ENCODE measurements at regions not wholly inside any gene's neighbourhood (a gene's known extent, or its start where the extent isn't known, plus 50 kb on each side); places are given as distances from the start of the nearest gene placed in this dataset.

- Histone ChIP-seq H3K9me2 (replicated peaks; ENCODE audit: low read length) (no peaks in the 10 kb centered on the region), H3K36me3 (ENCODE audit: low read depth, low read length) (no peaks in the 10 kb centered on the region), H3K27me3 (ENCODE audit: low read length) (peaks cover 24% of the 10 kb centered on the region), H3K4me2 (ENCODE audit: low read length) (no peak overlapping the region), H3F3A (ENCODE audit: low read length, unreplicated experiment) (no peaks in the 10 kb centered on the region), H3K27ac (ENCODE audit: low read length) (no peak overlapping the region), H2AFZ (ENCODE audit: low read length) (no peak overlapping the region), H3K4me3 (ENCODE audit: low read length) (no peak overlapping the region), H3K79me2 (ENCODE audit: low read length) (no peaks in the 10 kb centered on the region), H3K9ac (ENCODE audit: low read length) (no peak overlapping the region), H3K9me3 (ENCODE audit: low read length) (no peaks in the 10 kb centered on the region), H4K20me1 (ENCODE audit: low read length) (no peaks in the 10 kb centered on the region), H3K4me1 (ENCODE audit: insufficient read depth, low read length) (no peaks in the 10 kb centered on the region)
- TF ChIP-seq EZH2phosphoT487 (IDR thresholded peaks at IDR 0.05; ENCODE audit: borderline replicate concordance, low read length) = no peak
- TF ChIP-seq EZH2 (IDR thresholded peaks at IDR 0.05; ENCODE audit: low read length, unreplicated experiment) = no peak
- no peak for TF ChIP-seq CTCF (conservative IDR thresholded peaks at IDR 0.05; ENCODE audit: low read depth, low read length)
- no TSS peak for BruUV-seq (replicated peaks)
- ATAC-seq (no peak), DNase-seq (no peak)
- CTCF ChIA-PET = no interaction called here
- POLR2A ChIA-PET (ENCODE audit: unreplicated experiment) = no interaction called here
- intact Hi-C loops (cut with micrococcal nuclease) = no loop called here
These were observed 813.2 kb downstream of the BRD1 start for GRCh38 chr22:49014227-49015201.

- no peaks in the 10 kb centered on the region for H3K36me3 ChIP-seq (ENCODE audit: low read depth, low read length)
- no peaks in the 10 kb centered on the region for H3K9me2 ChIP-seq (replicated peaks; ENCODE audit: low read length)
- H3K4me1 ChIP-seq (ENCODE audit: insufficient read depth, low read length) = no peaks in the 10 kb centered on the region
- no peak overlapping the region for H3K4me2 ChIP-seq (ENCODE audit: low read length)
- no peaks in the 10 kb centered on the region for H3F3A ChIP-seq (ENCODE audit: low read length, unreplicated experiment)
- intact Hi-C loops (cut with micrococcal nuclease) = no loop called here
- ChIA-PET POLR2A (ENCODE audit: unreplicated experiment) (no interaction called here), CTCF (no interaction called here)
- no peak overlapping the region for H3K9ac ChIP-seq (ENCODE audit: low read length)
- no peaks in the 10 kb centered on the region for H3K79me2 ChIP-seq (ENCODE audit: low read length)
- no peaks in the 10 kb centered on the region for H3K9me3 ChIP-seq (ENCODE audit: low read length)
- no TSS peak for BruUV-seq (replicated peaks)
- H3K27me3 ChIP-seq (ENCODE audit: low read length) = peaks cover 26% of the 10 kb centered on the region
- no peaks in the 10 kb centered on the region for H4K20me1 ChIP-seq (ENCODE audit: low read length)
- no peak overlapping the region for H2AFZ ChIP-seq (ENCODE audit: low read length)
- no peak for DNase-seq
- H3K4me3 ChIP-seq (ENCODE audit: low read length) = no peak overlapping the region
- TF ChIP-seq CTCF (conservative IDR thresholded peaks at IDR 0.05; ENCODE audit: low read depth, low read length) (no peak), EZH2phosphoT487 (IDR thresholded peaks at IDR 0.05; ENCODE audit: borderline replicate concordance, low read length) (no peak), EZH2 (IDR thresholded peaks at IDR 0.05; ENCODE audit: low read length, unreplicated experiment) (no peak)
- no peak for ATAC-seq
- no peak overlapping the region for H3K27ac ChIP-seq (ENCODE audit: low read length)
These were observed 814.0 kb downstream of the BRD1 start for GRCh38 chr22:49013707-49014106.

Data from PC-3 (cell line).